Lower leg skin (tissue), 3 donors: ENCODE measurements at regions not wholly inside any gene's neighbourhood (a gene's known extent, or its start where the extent isn't known, plus 50 kb on each side); places are given as distances from the start of the nearest gene placed in this dataset.

Experiments
- POLR2A ChIP-seq, 2 donors: fragments of 450-650 bp; IDR thresholded peaks; one replicate each; pipeline ENCODE4 v1.6.1; 2016 to 2017; ENCODE audit warnings: antibody characterized with exemption in 2 of 2, mild to moderate bottlenecking in 1 of 2, moderate library complexity in 1 of 2
- TF ChIP-seq, protein P1 (sequence below), 3 donors: fragments of 450-650 bp; IDR thresholded peaks; one replicate each; pipeline ENCODE4 v1.5.1; 2016; ENCODE audit warnings: antibody characterized with exemption in 3 of 3, mild to moderate bottlenecking in 3 of 3, moderate library complexity in 2 of 3

DNA sequence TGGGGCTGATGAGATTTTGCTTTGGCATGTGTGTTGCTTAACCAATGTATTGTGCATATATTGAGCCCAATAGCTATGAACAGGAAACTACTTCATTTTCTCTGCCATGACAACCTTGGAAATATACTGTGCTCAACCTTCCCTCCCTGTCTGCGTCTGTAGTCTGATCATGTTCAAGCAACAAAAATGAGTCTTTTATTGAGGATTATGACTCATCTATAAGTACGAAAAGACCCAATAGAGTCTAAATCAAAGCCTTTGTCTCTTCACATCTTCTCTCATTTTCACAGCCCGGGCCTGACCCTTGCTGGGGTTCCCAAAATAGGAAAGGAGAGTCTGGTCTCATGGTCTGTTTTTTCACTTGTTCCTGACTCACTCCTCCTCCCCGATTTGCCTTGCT, 158.2 kb downstream of the CAND1 start:
- TF ChIP-seq, protein P1, sequence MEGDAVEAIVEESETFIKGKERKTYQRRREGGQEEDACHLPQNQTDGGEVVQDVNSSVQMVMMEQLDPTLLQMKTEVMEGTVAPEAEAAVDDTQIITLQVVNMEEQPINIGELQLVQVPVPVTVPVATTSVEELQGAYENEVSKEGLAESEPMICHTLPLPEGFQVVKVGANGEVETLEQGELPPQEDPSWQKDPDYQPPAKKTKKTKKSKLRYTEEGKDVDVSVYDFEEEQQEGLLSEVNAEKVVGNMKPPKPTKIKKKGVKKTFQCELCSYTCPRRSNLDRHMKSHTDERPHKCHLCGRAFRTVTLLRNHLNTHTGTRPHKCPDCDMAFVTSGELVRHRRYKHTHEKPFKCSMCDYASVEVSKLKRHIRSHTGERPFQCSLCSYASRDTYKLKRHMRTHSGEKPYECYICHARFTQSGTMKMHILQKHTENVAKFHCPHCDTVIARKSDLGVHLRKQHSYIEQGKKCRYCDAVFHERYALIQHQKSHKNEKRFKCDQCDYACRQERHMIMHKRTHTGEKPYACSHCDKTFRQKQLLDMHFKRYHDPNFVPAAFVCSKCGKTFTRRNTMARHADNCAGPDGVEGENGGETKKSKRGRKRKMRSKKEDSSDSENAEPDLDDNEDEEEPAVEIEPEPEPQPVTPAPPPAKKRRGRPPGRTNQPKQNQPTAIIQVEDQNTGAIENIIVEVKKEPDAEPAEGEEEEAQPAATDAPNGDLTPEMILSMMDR (IDR thresholded peaks at IDR 0.05): no peak
- no peak for TF ChIP-seq POLR2A (IDR thresholded peaks at IDR 0.05)
